Anterior cingulate cortex (tissue), 58 donors: ENCODE measurements at regions not wholly inside any gene's neighbourhood (a gene's known extent, or its start where the extent isn't known, plus 50 kb on each side); places are given as distances from the start of the nearest gene placed in this dataset.
A peak's percentile ranks its signal among the peaks of the same experiment; 100 is the strongest.
"Not testable (repeated sequence)": the region's sequence is repeated elsewhere in the genome, so short reads cannot be mapped to it uniquely, and the experiment has no call there.

Source experiments
- DNase-seq, 58 donors: peaks; one replicate each; lab custom pipeline; 2025; lab: John Stamatoyannopoulos, UW

- DNase-seq, result no peak
Observed at GRCh38 chr2:118577202-118577601, 270.2 kb downstream of the EN1 start.

- no peak for DNase-seq
Observed at GRCh38 chr2:118576109-118576855, 271.2 kb downstream of the EN1 start.

- DNase-seq, result not testable (repeated sequence)
Observed at GRCh38 chr2:118572380-118572779, 275.1 kb downstream of the EN1 start.

DNA sequence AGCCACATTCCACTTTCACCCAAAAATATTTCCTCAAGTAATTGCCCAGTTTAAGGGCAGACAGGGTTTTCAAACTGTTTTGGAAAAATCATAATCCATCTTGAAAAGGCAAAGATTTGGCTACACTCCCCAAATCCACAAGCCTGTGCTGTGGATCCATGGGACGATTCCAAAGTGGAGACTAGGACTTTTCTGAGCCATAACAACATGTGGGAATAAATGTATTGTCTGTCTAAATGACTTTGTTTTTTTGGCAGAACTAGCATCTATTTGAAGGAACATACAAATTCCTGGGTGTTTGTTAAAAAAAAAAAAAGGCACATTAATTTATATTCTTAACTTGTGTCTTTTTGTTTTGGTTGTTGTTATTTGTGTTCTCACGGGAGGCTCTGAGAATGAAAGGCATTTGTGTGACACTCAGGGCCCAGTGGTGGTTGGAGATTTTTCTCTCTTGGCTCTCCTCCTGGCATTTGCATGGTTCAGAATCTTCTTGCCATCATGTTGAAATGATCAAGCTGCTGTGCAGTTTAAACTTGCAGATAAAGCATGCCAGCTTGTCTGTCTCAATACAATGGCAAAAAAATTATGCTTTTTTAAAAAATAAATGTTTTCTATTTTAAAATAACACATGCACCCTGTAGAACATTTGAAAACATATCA is 277.4 kb downstream of the EN1 start:
- no peak for DNase-seq

- no peak for DNase-seq
Observed at GRCh38 chr2:118568700-118569099, 278.7 kb downstream of the EN1 start.

DNA sequence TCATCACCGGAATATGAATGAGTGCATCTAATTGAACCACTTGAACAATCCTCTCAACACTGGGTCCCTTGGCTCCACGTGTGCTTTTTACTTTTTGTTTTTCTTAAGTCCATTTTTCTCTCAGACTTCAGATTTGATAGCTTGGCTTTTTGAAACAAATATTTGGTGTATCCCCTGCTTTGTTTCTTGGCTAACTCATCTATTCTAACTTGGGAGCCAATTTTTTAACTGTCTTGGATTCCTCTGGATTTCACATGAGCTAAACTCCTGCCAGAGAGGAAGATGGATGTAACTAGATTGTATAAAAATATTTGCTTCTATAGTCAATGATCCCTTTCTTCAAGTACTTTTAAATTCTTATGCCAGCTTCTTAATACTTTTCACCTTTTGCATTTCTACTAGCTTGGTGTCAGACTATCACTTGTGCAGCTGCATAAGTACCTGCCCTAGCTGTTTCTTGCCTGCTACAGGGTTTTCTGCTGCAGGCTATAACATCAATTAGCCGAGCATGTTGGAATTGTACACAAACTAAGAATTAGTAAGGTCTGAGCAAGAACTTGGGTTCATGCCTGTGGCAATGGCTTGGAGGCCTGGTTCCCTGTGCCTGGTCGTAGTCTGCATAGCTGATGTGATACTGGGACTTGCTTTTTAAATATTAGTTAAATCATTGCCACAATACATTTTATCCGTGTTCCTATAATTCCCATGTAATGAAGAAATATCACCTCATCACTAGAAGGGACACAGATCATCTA is 281.5 kb downstream of the EN1 start:
- DNase-seq, result no peak

DNA sequence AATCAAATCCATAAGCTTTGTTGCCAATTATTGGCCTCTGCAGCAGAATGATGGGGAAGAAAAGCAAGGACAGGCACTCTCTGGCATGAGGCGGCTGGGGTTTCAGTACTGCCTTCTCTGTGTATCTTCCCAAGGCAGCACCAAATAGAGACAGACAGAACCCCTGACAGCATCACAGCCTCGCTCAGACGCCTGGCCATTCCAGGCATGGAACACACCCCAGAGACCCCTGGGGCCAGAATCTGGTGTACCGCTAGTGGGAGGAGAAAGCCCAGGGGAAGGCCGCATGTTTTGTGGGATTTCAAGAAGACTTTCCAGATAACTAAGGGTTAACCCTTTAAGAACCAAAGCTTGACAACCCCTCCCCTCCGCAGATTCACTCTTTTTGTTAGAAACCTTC is 282.1 kb downstream of the EN1 start:
- DNase-seq, result no peak

GRCh38 chr2:118562144-118562543 is 285.3 kb downstream of the EN1 start:
- no peak for DNase-seq

DNA sequence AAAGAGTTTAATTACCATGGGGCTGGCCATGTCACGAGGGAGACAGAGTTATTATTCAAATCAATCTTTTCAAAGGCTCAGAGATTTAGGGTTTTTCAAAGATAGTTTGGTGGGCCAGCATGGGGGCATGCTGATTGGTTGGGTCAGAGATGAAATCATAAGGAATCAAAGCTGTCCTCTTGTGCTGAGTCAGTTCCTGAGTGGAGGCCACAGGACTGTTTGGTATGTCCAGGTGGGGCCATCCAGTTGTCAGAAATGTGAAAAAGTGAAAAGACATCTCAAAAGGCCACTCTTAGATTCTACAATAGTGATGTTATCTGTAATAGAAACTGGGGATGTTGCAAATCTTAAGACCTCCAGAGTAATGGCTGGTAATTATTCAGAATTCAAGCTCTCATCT is 288.6 kb downstream of the EN1 start:
- no peak for DNase-seq

DNA sequence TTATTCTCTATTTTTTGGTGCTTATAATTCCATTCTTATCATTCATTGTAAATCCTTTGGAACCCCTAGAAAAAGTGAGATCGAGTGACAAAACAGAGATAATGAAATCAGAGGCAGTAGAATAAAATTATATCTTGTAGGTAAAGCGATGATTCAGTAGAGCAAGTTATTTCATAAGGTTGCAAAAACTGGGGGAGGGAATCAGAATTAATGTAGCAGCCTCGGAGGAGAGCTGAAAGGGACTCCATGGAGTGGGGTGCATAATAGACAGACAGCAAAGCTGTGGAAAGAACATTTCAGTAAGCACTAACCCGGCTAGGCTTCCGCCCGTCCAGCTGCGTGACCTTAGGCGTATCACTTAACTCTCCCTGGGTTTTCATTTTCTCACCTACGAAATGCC is 289.7 kb downstream of the EN1 start:
- DNase-seq, result no peak

DNA sequence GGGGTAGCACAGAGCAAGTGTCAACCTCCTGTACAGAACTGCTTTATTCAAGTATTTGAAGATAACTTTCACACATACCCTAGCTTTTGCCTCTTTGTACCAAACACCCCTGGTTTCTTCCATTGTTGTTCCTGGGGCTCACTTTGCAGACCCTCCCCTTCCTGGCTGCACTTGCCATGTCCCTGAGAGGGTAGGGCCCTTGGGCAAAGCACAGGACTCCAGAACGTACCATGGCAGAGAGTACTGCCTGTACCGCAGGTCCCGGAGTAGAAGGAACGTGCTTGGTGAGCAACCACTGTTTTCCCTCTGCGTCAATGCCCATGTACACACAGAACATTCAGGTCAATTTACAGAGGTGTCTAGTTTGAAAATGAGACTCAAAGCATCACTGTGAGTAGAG is 290.4 kb downstream of the EN1 start:
- no peak for DNase-seq

DNA sequence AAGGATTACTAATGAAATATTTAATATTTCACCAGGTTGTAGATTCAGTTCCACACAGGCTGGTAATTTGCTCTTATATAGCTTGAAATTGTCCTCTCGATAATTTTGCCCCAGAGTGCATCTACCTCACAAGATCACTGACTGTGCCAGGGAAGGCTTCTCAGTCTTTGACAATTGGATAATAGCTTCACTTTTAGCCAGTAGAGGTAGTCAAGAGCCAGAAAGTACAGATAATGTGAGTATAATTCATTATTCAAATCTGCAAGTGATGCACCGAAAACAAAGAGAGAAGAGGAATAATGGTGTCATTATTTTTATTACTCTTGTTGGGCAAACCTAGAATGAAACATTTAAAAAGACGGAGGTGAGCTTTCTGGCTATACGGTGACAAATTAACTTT is 292.8 kb downstream of the EN1 start:
- no peak for DNase-seq

DNA sequence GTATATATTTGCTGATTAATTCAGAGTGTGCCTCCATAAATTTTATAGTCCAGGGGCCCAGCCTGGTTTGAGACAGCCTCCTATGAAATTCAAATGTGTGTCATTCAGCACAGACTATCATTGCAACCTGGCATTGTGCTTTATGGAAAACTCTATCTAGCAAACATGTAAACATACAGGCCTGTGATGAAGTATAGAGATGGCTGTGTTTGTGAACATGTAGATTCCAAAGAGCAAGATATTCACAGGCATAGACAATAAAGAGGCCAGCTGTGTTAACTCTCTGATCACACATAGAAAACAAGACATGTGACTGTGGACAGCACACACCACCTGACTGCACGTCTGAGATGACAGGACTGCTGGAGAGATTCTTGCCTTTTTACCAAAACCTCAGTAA is 297.9 kb downstream of the EN1 start:
- DNase-seq, result no peak

DNA sequence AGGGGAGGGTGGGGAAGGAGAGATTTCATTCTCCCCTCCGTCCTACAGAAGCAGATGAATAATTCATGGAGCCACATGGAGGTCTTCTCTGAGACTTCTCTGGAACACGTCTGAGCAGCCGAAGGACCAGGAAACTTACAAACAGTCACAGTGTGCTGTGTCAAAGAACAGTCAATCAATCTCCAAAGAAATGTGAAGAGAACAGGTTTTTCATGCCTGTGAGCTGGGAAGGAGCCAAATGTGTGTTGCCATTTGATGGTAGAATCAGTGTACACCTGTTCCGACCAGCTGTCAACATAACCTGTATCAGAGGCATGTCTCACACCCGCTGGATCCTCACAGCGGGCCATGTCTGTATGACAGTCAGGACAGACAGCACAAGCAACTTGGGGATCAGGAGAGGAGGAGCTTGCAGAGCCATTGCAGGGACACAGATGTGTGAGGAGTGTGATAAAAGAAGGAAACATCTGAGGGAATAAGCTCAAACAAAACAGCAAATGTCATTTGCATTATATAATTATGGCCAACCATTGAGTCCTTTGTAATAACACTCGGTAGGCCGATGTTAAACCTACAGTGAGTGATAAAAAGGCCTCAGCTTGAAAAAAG is 298.5 kb downstream of the EN1 start:
- DNase-seq, result no peak

GRCh38 chr2:118539290-118539689 is 308.2 kb downstream of the EN1 start:
- peak in 7 of 58 donors; percentile 1 to 17 (median 4) for DNase-seq

GRCh38 chr2:118536306-118536705 is 311.1 kb downstream of the EN1 start:
- no peak for DNase-seq

- DNase-seq, result no peak
Observed at GRCh38 chr2:118535818-118536212, 311.6 kb downstream of the EN1 start.

- no peak for DNase-seq
Observed at GRCh38 chr2:118535171-118535817, 312.2 kb downstream of the EN1 start.

- DNase-seq, result no peak
Observed at GRCh38 chr2:118530976-118531375, 316.5 kb downstream of the EN1 start.

DNA sequence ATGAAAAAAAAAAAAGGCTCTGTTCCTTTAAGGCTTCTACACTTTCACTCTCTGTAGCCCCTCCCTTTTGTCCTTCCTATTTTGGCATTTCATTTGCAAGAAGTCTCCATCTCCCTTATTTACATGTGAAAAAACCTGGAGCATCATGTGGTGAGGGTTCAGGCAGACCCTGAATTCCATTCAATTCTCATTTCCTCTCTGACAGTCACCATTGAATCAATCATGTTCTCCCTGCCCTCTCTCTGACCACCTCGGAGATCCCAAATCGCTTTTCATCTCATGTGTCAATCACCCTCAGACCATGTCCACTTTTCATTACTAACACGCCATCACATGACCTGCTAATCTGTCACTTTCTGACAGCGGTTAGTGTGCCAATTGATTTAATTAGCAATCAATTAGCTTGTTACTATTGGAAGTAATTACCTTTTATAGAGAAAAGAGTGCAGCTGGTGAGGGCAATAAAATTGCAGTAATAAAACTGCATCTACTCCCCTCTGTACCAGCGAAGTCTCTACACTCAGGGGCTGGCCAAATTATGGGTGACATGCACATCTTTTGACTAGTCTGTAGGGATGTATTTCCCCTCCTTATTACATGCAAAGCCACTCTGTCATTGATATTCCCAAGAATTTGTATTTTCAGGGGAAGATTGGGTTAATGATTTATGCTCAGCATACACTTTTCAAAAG is 317.4 kb downstream of the EN1 start:
- no peak for DNase-seq
